Adrenal gland (tissue), 5 donors: ENCODE measurements at regions not wholly inside any gene's neighbourhood (a gene's known extent, or its start where the extent isn't known, plus 50 kb on each side); places are given as distances from the start of the nearest gene placed in this dataset.

Experiments used
- CTCF ChIP-seq, 6 experiments: fragments of 450-650 bp in 4 of 6; fragments of 200-600 bp in 2 of 6; sonication (generic) in 1 of 6; IDR thresholded peaks; 1 replicate in 5 of 6; 2 replicates in 1 of 6; pipeline versions ENCODE4 v1.5.1 to v1.8.0; 2016 to 2021; ENCODE audit warnings: antibody characterized with exemption in 6 of 6, mild to moderate bottlenecking in 2 of 6, moderate library complexity in 1 of 6
- POLR2A ChIP-seq, 2 donors: fragments of 450-650 bp; IDR thresholded peaks; one replicate each; pipeline ENCODE4 v1.6.1; 2017; ENCODE audit warnings: antibody characterized with exemption in 2 of 2, mild to moderate bottlenecking in 2 of 2, moderate library complexity in 1 of 2
- donor health status: DM: no; HTN: no; CAD: no.

- no peak for TF ChIP-seq CTCF (IDR thresholded peaks at IDR 0.05)
- no peak for TF ChIP-seq POLR2A (IDR thresholded peaks at IDR 0.05)
Measured at GRCh38 chr11:96741068-96741467, 351.3 kb downstream of the JRKL start.
